ENCODE measurements at regions not wholly inside any gene's neighbourhood (a gene's known extent, or its start where the extent isn't known, plus 50 kb on each side); places are given as distances from the start of the nearest gene placed in this dataset.
"Not testable (repeated sequence)": the region's sequence is repeated elsewhere in the genome, so short reads cannot be mapped to it uniquely, and the experiment has no call there.

DNA sequence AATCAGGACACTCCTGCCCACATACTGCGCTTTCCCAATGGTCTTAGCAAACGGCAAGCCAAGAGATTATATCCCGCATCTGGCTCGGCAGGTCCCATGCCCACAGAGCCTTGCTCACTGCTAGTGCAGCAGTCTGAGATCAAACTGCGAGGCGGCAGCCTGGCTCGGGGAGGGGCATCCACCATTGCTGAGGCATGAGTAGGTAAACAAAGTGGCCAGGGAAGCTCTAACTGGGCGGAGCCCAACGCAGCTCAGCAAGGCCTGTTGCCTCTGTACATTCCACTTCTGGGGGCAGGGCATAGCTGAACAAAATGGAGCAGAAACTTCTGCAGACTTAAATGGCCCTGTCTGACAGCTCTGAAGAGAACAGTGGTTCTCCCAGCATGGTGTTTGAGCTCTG, 77.5 kb downstream of the ELAPOR2 start:
- H3K4me3 Mint-ChIP-seq; H3K27me3 Mint-ChIP-seq; H3K36me3 Mint-ChIP-seq (ENCODE audit: low read depth); H3K9me3 Mint-ChIP-seq; H3K27ac Mint-ChIP-seq; ATAC-seq (replicated peaks): not testable (repeated sequence)
- H3K4me1 Mint-ChIP-seq: peaks cover 20% of the 10 kb centered on the region

DNA sequence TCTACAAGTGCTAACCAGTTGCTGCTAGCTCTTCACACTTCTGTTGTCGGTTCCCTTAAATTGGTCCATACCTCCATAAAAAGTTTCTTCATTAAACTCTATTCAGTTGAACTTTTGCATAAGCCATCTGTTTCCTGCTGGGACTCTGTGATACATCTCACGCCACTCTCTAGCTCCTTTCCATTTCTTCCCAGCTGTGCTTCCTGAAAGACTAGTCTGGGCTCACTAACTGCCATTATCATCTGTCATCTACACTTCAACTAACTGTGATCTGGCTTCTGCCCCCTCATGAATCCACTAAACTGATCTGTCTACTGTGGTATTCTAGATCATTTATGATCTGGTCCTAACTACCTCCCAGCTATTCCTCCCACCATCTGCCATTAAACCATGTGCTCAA, 78.3 kb downstream of the ELAPOR2 start:
- Mint-ChIP-seq H3K36me3 (ENCODE audit: low read depth) (no peaks in the 10 kb centered on the region), H3K27ac (peak overlapping the region; percentile 8), H3K9me3 (peaks cover 9% of the 10 kb centered on the region), H3K4me1 (peaks cover 23% of the 10 kb centered on the region), H3K4me3 (no peak overlapping the region), H3K27me3 (no peaks in the 10 kb centered on the region)
- no peak for ATAC-seq (replicated peaks)

DNA sequence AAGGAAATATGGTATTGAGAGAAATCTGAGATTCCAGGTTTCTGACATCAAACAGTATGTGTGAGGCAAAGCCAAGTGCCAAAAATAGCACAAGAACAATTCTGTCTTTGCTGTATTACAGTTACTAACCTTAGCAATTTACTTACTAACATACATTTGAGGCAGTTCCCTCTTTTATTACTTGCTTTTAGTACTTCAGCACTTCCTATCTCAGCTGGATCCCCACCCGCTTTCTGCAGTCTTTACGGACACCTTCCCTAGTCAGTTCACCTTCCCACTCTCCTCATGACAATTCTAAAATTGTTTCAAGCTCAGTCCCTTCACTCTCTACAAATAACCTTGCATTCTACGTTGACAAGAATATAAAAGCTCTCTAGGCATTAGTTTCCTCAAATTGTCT, 79.2 kb downstream of the ELAPOR2 start:
- Mint-ChIP-seq H3K36me3 (ENCODE audit: low read depth) (no peaks in the 10 kb centered on the region), H3K9me3 (peaks cover 9% of the 10 kb centered on the region), H3K27me3 (no peaks in the 10 kb centered on the region), H3K27ac (no peak overlapping the region), H3K4me1 (peaks cover 26% of the 10 kb centered on the region), H3K4me3 (no peak overlapping the region)
- ATAC-seq (replicated peaks): no peak

DNA sequence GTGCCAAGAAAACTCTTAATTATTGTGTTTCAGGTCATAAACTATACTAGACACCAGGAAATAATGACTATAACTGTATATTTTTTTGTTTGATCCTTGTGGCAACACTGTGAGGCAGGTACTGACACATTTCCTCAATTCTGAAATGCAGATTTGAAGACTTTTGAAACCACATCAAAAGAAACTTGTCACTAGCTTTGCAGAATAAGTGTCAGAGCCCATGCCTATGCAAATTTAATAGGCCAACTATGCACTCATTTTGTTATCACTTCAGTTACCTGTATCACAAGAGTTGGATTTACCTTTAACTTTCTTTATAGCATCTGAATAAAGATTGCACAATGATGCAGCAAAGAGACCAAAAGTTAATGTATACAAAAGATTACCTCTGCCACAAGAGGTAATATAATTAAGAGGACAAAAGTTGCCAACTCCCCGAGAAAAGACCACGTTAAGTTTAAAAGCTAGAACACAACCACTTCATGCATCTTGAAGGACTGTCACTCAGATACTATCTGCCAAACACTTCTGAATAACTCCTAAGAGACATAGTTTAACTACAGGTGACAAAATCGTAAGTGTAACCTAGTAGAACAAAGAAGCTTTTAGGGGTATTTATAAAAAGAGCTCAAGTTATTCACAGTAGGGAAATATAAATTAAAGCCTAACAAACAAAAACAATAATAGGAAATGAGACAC, 80.5 kb downstream of the ELAPOR2 start:
- ATAC-seq (replicated peaks): peak; percentile 98
- peak overlapping the region; percentile 83 for H3K27ac Mint-ChIP-seq
- no peaks in the 10 kb centered on the region for H3K27me3 Mint-ChIP-seq

DNA sequence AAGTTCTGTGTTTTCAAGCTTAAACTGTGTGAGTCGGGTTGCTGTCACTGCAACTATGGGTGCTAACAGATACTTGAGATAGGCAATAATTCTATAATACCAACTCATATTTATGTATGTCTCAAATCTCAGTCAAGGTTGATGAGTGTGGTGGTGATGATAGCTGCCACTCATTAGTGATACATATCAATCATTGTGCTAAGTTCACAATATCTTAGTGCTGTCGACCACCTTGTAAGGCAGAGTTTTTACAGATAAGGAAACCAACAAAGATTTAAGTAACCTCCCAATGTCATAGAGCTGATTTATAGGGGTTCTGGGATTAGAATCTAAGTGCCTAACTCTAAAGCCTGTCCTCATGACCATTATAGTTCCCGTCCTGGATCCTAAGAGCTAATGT, 82.5 kb downstream of the ELAPOR2 start:
- Mint-ChIP-seq H3K4me3 (no peak overlapping the region), H3K27ac (peak overlapping the region; percentile 0), H3K9me3 (no peaks in the 10 kb centered on the region), H3K27me3 (no peaks in the 10 kb centered on the region), H3K4me1 (peaks cover 31% of the 10 kb centered on the region), H3K36me3 (ENCODE audit: low read depth) (no peaks in the 10 kb centered on the region)
- ATAC-seq (replicated peaks): no peak

More for the DNA sequence above, 80.5 kb downstream of the ELAPOR2 start:
- no peaks in the 10 kb centered on the region for H3K36me3 Mint-ChIP-seq (ENCODE audit: low read depth)
- peaks cover 4% of the 10 kb centered on the region for H3K9me3 Mint-ChIP-seq
- peaks cover 26% of the 10 kb centered on the region for H3K4me1 Mint-ChIP-seq
- peak overlapping the region; percentile 38 for H3K4me3 Mint-ChIP-seq

GRCh38 chr7:86975914-86976313, 83.5 kb downstream of the ELAPOR2 start:
- Mint-ChIP-seq H3K9me3 (no peaks in the 10 kb centered on the region), H3K4me3 (no peak overlapping the region), H3K27ac (peak overlapping the region; percentile 0), H3K27me3 (no peaks in the 10 kb centered on the region), H3K4me1 (peaks cover 30% of the 10 kb centered on the region), H3K36me3 (ENCODE audit: low read depth) (no peaks in the 10 kb centered on the region)
- no peak for ATAC-seq (replicated peaks)

DNA sequence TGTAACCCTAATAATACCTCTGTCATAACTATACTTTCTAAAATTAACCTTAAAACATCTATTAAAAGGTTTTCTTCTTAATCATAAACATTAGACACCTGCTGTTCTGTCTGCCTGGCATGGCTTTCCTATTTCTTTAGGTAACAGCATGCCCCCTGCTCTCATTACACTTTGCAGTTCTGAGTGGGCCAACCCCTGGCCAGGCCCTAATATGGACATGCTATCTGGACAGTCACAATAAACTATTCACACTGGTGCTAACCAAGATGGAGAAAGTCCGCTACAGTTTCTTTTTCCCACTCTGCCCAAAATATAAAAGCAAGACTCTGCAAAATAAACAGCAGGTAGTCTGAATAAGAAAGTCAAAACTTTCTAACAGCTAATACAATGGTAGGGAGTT, 84.0 kb downstream of the ELAPOR2 start:
- no peaks in the 10 kb centered on the region for H3K27me3 Mint-ChIP-seq

GRCh38 chr7:86972072-86972471, 87.4 kb downstream of the ELAPOR2 start:
- Mint-ChIP-seq H3K36me3 (ENCODE audit: low read depth) (no peaks in the 10 kb centered on the region), H3K4me3 (no peak overlapping the region), H3K27ac (no peak overlapping the region), H3K9me3 (no peaks in the 10 kb centered on the region), H3K4me1 (peaks cover 11% of the 10 kb centered on the region), H3K27me3 (no peaks in the 10 kb centered on the region)
- no peak for ATAC-seq (replicated peaks)

More for the DNA sequence above, 84.0 kb downstream of the ELAPOR2 start:
- H3K36me3 Mint-ChIP-seq (ENCODE audit: low read depth): no peaks in the 10 kb centered on the region
- H3K4me3 Mint-ChIP-seq: no peak overlapping the region
- H3K27ac Mint-ChIP-seq: no peak overlapping the region
- H3K4me1 Mint-ChIP-seq: peaks cover 26% of the 10 kb centered on the region
- H3K9me3 Mint-ChIP-seq: no peaks in the 10 kb centered on the region
- no peak for ATAC-seq (replicated peaks)

GRCh38 chr7:86970986-86971385, 88.5 kb downstream of the ELAPOR2 start:
- Mint-ChIP-seq H3K9me3 (no peaks in the 10 kb centered on the region), H3K4me1 (peaks cover 7% of the 10 kb centered on the region), H3K27ac (no peak overlapping the region), H3K4me3 (no peak overlapping the region), H3K27me3 (no peaks in the 10 kb centered on the region), H3K36me3 (ENCODE audit: low read depth) (no peaks in the 10 kb centered on the region)
- ATAC-seq (replicated peaks): no peak

- no peaks in the 10 kb centered on the region for H3K27me3 Mint-ChIP-seq
- no peak overlapping the region for H3K4me3 Mint-ChIP-seq
- H3K36me3 Mint-ChIP-seq (ENCODE audit: low read depth): no peaks in the 10 kb centered on the region
- H3K4me1 Mint-ChIP-seq: peaks cover 5% of the 10 kb centered on the region
- no peak overlapping the region for H3K27ac Mint-ChIP-seq
- no peaks in the 10 kb centered on the region for H3K9me3 Mint-ChIP-seq
- ATAC-seq (replicated peaks): no peak
Measured at GRCh38 chr7:86970547-86970946, 88.9 kb downstream of the ELAPOR2 start.

DNA sequence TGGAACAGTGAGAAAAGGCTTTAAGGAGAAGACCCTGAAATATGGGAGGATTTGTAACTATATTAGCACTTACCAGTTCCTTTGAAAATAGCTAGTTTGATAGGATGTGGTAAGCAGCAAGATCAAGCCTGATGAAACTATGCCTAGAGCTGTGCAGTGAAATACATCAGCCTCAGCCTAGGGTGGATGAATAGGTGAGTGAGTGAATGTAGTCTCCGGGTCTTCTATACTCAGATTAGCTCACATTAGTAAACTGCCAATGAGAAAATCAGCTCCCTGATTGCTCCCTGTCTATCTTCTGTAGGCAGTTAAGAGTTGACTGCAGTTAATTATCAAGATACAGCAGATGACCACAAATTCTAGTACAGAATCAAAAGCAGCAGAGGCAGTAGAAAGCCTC, 89.6 kb downstream of the ELAPOR2 start:
- Mint-ChIP-seq H3K27ac (no peak overlapping the region), H3K4me1 (peaks cover 5% of the 10 kb centered on the region), H3K36me3 (ENCODE audit: low read depth) (no peaks in the 10 kb centered on the region), H3K9me3 (no peaks in the 10 kb centered on the region), H3K27me3 (no peaks in the 10 kb centered on the region), H3K4me3 (no peak overlapping the region)
- no peak for ATAC-seq (replicated peaks)

- Mint-ChIP-seq H3K4me1 (peaks cover 5% of the 10 kb centered on the region), H3K27ac (no peak overlapping the region), H3K27me3 (no peaks in the 10 kb centered on the region), H3K36me3 (ENCODE audit: low read depth) (no peaks in the 10 kb centered on the region), H3K4me3 (no peak overlapping the region), H3K9me3 (no peaks in the 10 kb centered on the region)
- no peak for ATAC-seq (replicated peaks)
Measured at GRCh38 chr7:86968618-86969017, 90.8 kb downstream of the ELAPOR2 start.

GRCh38 chr7:86966916-86967315, 92.5 kb downstream of the ELAPOR2 start:
- Mint-ChIP-seq H3K9me3 (no peaks in the 10 kb centered on the region), H3K27ac (no peak overlapping the region), H3K36me3 (ENCODE audit: low read depth) (no peaks in the 10 kb centered on the region), H3K27me3 (no peaks in the 10 kb centered on the region), H3K4me1 (no peaks in the 10 kb centered on the region), H3K4me3 (no peak overlapping the region)
- ATAC-seq (replicated peaks): no peak

GRCh38 chr7:86965727-86966120, 93.7 kb downstream of the ELAPOR2 start:
- ATAC-seq (replicated peaks): no peak
- no peaks in the 10 kb centered on the region for H3K27me3 Mint-ChIP-seq
- no peak overlapping the region for H3K27ac Mint-ChIP-seq
- H3K4me1 Mint-ChIP-seq: no peaks in the 10 kb centered on the region
- no peaks in the 10 kb centered on the region for H3K9me3 Mint-ChIP-seq
- no peak overlapping the region for H3K4me3 Mint-ChIP-seq
- H3K36me3 Mint-ChIP-seq (ENCODE audit: low read depth): no peaks in the 10 kb centered on the region

- no peak overlapping the region for H3K4me3 Mint-ChIP-seq
- H3K27ac Mint-ChIP-seq: no peak overlapping the region
- no peaks in the 10 kb centered on the region for H3K4me1 Mint-ChIP-seq
- no peaks in the 10 kb centered on the region for H3K27me3 Mint-ChIP-seq
- H3K9me3 Mint-ChIP-seq: no peaks in the 10 kb centered on the region
- no peaks in the 10 kb centered on the region for H3K36me3 Mint-ChIP-seq (ENCODE audit: low read depth)
- ATAC-seq (replicated peaks): no peak
Measured at GRCh38 chr7:86964973-86965726, 94.3 kb downstream of the ELAPOR2 start.
